GM21360 (cell line): ENCODE measurements at regions not wholly inside any gene's neighbourhood (a gene's known extent, or its start where the extent isn't known, plus 50 kb on each side); places are given as distances from the start of the nearest gene placed in this dataset.

Source experiments
- ATAC-seq: cut with Tn5 transposase; IDR thresholded peaks from one replicate; pipeline ENCODE4 v1.9.1; 2021; ENCODE audit warnings: mild to moderate bottlenecking, moderate library complexity; ENCODE audit not compliant: unreplicated experiment

DNA sequence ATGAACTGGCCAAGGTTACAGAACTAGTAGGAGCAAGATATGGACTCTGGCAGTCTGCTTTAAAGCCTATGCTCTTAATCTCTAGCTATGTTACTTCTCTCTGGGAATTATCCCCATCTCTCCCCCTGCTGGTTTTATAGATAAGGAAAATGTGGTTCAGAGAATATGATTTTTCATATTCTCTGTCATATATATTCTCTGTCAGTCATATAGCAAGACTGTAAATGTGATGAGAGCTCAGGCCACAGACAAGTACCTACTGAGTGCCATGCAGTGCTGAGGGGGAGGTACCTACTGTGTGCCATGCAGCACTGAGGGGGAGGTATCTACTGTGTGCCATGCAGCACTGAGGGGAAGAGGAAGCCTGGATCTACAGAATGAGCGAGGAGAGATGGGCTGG lies 220.3 kb upstream of the FGGY start:
- ATAC-seq: no peak

- ATAC-seq: no peak
Measured at GRCh38 chr1:59077466-59078069, 219.3 kb upstream of the FGGY start.

DNA sequence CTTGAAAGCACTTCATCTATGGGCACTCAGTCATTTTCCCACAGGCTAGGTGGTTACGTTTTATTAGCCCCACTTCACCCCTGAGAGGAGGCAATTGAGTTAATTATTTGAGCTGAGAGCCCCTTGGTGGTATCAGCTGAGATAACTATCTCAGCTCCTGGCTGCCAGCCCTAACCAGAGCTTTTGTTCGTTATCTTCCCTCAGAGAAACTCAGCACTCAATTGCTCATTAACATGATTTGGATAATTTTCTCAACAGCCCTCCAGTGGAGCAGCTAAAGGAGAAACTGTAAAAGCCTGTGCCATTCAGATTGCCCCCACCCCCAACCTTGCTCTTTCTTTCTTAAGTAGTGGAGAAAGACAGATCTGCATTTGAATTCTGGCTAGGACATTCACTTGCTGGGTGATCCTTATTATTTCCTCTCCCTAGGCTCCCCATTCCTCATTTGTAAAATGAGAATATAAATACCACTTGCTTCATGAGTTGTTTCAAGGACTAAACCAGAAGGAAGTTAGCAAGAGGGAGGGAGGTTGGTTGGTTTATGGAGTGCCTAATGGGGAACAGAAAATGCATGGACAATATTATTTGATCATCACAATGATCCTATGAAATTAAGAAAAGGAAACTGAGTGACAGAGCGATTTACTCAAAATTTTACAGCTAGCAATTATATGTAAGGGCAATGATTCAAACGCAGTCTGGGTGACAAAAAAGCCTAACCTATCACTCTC lies 218.7 kb upstream of the FGGY start:
- ATAC-seq: no peak

- ATAC-seq: no peak
Measured at GRCh38 chr1:59078866-59079265, 218.0 kb upstream of the FGGY start.

GRCh38 chr1:59079434-59080140 lies 217.3 kb upstream of the FGGY start:
- ATAC-seq: no peak

DNA sequence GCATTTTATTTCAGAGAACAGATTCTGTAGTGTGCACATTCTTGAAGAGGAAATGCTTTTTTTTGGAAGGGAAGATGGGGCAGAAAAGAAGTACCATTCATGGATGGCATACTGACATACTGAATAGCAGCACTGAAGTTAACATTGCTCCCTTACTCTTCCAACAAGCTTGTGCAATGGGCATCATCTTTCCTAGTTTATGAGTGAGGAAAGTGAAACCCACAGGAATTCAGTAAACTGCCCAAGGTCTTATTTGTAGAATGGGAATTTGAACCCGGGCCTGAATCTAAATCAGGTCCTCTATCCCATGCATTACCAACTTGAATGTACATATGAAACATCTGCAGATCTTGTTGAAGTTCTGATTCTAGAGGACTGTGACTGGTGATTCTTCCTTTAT lies 215.7 kb upstream of the FGGY start:
- no peak for ATAC-seq

GRCh38 chr1:59081795-59082194 lies 215.1 kb upstream of the FGGY start:
- no peak for ATAC-seq

GRCh38 chr1:59083946-59084865 lies 212.7 kb upstream of the FGGY start:
- no peak for ATAC-seq

GRCh38 chr1:59085101-59085500 lies 211.8 kb upstream of the FGGY start:
- ATAC-seq: no peak

- ATAC-seq: no peak
Measured at GRCh38 chr1:59089036-59089798, 207.7 kb upstream of the FGGY start.

- ATAC-seq: no peak
Measured at GRCh38 chr1:59089922-59090457, 206.9 kb upstream of the FGGY start.

- no peak for ATAC-seq
Measured at GRCh38 chr1:59092126-59092525, 204.8 kb upstream of the FGGY start.

- ATAC-seq: no peak
Measured at GRCh38 chr1:59094001-59094400, 202.9 kb upstream of the FGGY start.

- ATAC-seq: no peak
Measured at GRCh38 chr1:59096501-59096900, 200.4 kb upstream of the FGGY start.

- no peak for ATAC-seq
Measured at GRCh38 chr1:59098655-59099054, 198.2 kb upstream of the FGGY start.

- no peak for ATAC-seq
Measured at GRCh38 chr1:59100708-59101374, 196.1 kb upstream of the FGGY start.

- ATAC-seq: no peak
Measured at GRCh38 chr1:59101518-59101917, 195.4 kb upstream of the FGGY start.

DNA sequence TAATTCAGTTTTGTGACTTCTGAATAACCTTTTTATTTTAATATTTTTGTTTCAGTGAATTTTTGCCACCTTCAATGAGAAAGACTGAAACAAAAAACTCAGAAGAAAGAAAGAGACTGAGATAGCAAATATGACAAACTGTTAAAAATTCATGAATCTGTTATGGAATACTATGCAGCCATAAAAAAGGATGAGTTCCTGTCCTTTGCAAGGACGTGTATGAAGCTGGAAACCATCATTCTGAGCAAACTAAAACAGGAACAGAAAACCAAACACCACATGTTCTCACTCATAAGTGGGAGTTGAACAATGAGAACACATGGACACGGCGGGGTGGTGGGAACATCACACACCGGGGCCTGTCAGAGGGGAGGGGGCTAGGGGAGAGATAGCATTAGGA lies 193.4 kb upstream of the FGGY start:
- ATAC-seq: no peak

DNA sequence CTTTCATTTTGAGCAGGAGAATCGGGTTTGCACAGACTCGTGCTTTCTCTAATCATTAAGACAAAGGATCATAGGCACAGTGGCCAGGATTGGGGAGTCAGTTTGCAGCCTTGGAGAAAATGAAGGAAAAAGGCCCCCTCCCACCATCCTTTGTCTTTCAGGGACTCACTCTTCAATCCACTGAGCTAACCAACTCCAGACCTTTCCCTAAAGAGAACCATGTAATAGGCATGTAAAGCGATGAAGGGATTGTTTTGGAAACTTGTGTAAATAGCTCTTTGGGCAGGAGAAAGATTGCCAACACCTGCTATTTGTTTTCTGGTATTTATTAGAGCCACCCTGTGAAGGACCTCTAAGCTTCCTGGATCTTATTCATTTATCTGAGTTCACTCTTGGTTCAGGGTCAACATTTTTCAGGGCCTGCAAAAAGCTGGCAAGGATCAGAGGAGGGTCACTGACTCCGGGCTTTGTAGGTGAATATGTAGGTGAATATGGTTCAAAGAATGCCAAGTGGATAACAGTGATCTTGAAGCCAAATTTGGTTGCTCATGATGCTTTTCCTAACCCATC lies 192.6 kb upstream of the FGGY start:
- ATAC-seq: no peak
